ENCODE measurements at regions not wholly inside any gene's neighbourhood (a gene's known extent, or its start where the extent isn't known, plus 50 kb on each side); places are given as distances from the start of the nearest gene placed in this dataset.

- Histone ChIP-seq H3K27ac (no peak overlapping the region), H3K36me3 (no peaks in the 10 kb centered on the region), H3K27me3 (no peaks in the 10 kb centered on the region), H3K4me3 (no peak overlapping the region), H3K4me1 (ENCODE audit: low read depth) (peaks cover 29% of the 10 kb centered on the region), H3K9me3 (ENCODE audit: low read depth) (no peaks in the 10 kb centered on the region)
- TF ChIP-seq CTCF (IDR thresholded peaks at IDR 0.05; ENCODE audit: low read depth, low read length), result no peak
- DNase-seq (ENCODE audit: low read depth in 1 of 2, low spot score in 1 of 2), result no peak
Observed at GRCh38 chr21:28280611-28281010, 712.1 kb downstream of the LTN1 start.

GRCh38 chr21:28277324-28277723 is 715.4 kb downstream of the LTN1 start:
- Histone ChIP-seq H3K4me3 (no peak overlapping the region), H3K36me3 (no peaks in the 10 kb centered on the region), H3K4me1 (ENCODE audit: low read depth) (peaks cover 3% of the 10 kb centered on the region), H3K9me3 (ENCODE audit: low read depth) (no peaks in the 10 kb centered on the region), H3K27ac (no peak overlapping the region), H3K27me3 (no peaks in the 10 kb centered on the region)
- TF ChIP-seq CTCF (IDR thresholded peaks at IDR 0.05; ENCODE audit: low read depth, low read length), result no peak
- no peak for DNase-seq (ENCODE audit: low read depth in 1 of 2, low spot score in 1 of 2)

- no peak overlapping the region for H3K4me3 ChIP-seq
- peak in 1 of 2 donors; percentile 68 for DNase-seq (ENCODE audit: low read depth in 1 of 2, low spot score in 1 of 2)
- no peak for TF ChIP-seq CTCF (IDR thresholded peaks at IDR 0.05; ENCODE audit: low read depth, low read length)
- no peaks in the 10 kb centered on the region for H3K36me3 ChIP-seq
- no peak overlapping the region for H3K27ac ChIP-seq
- H3K27me3 ChIP-seq, result no peaks in the 10 kb centered on the region
- no peaks in the 10 kb centered on the region for H3K9me3 ChIP-seq (ENCODE audit: low read depth)
- H3K4me1 ChIP-seq (ENCODE audit: low read depth), result peaks cover 20% of the 10 kb centered on the region
Observed at GRCh38 chr21:28272272-28272992, 720.2 kb downstream of the LTN1 start.

GRCh38 chr21:28269173-28269572 is 723.5 kb downstream of the LTN1 start:
- Histone ChIP-seq H3K36me3 (no peaks in the 10 kb centered on the region), H3K27me3 (no peaks in the 10 kb centered on the region), H3K9me3 (ENCODE audit: low read depth) (no peaks in the 10 kb centered on the region), H3K4me3 (no peak overlapping the region), H3K4me1 (ENCODE audit: low read depth) (peaks cover 20% of the 10 kb centered on the region), H3K27ac (peak overlapping the region; percentile 82)
- peak in 1 of 2 donors; percentile 32 for DNase-seq (ENCODE audit: low read depth in 1 of 2, low spot score in 1 of 2)
- TF ChIP-seq CTCF (IDR thresholded peaks at IDR 0.05; ENCODE audit: low read depth, low read length), result no peak

GRCh38 chr21:28268685-28269084 is 724.0 kb downstream of the LTN1 start:
- Histone ChIP-seq H3K27me3 (no peaks in the 10 kb centered on the region), H3K36me3 (no peaks in the 10 kb centered on the region), H3K4me3 (no peak overlapping the region), H3K4me1 (ENCODE audit: low read depth) (peaks cover 20% of the 10 kb centered on the region), H3K9me3 (ENCODE audit: low read depth) (no peaks in the 10 kb centered on the region), H3K27ac (peak overlapping the region; percentile 82)
- no peak for DNase-seq (ENCODE audit: low read depth in 1 of 2, low spot score in 1 of 2)
- TF ChIP-seq CTCF (IDR thresholded peaks at IDR 0.05; ENCODE audit: low read depth, low read length), result no peak
